HG03469 (cell line): ENCODE measurements at regions not wholly inside any gene's neighbourhood (a gene's known extent, or its start where the extent isn't known, plus 50 kb on each side); places are given as distances from the start of the nearest gene placed in this dataset.

ENCODE experiments used
- ATAC-seq: cut with Tn5 transposase; IDR thresholded peaks from one replicate; pipeline ENCODE4 v1.9.1; 2021; ENCODE audit warnings: mild to moderate bottlenecking, moderate library complexity, moderate number of reproducible peaks; ENCODE audit not compliant: unreplicated experiment

- no peak for ATAC-seq
Measured at GRCh38 chr7:24341691-24342413, 57.9 kb downstream of the NPY start.

GRCh38 chr7:24343614-24344013 is 59.6 kb downstream of the NPY start:
- no peak for ATAC-seq

GRCh38 chr7:24346129-24346528 is 62.1 kb downstream of the NPY start:
- no peak for ATAC-seq

GRCh38 chr7:24346716-24347115 is 62.7 kb downstream of the NPY start:
- no peak for ATAC-seq

- no peak for ATAC-seq
Measured at GRCh38 chr7:24349339-24349738, 65.3 kb downstream of the NPY start.

- ATAC-seq: no peak
Measured at GRCh38 chr7:24354456-24354855, 70.5 kb downstream of the NPY start.

- no peak for ATAC-seq
Measured at GRCh38 chr7:24356718-24357386, 72.9 kb downstream of the NPY start.

GRCh38 chr7:24361001-24361400 is 77.0 kb downstream of the NPY start:
- no peak for ATAC-seq

- no peak for ATAC-seq
Measured at GRCh38 chr7:24365606-24366005, 81.6 kb downstream of the NPY start.

GRCh38 chr7:24366876-24367275 is 82.9 kb downstream of the NPY start:
- no peak for ATAC-seq

- no peak for ATAC-seq
Measured at GRCh38 chr7:24368161-24368560, 84.2 kb downstream of the NPY start.

GRCh38 chr7:24370541-24370940 is 86.6 kb downstream of the NPY start:
- no peak for ATAC-seq

GRCh38 chr7:24372961-24373955 is 89.3 kb downstream of the NPY start:
- no peak for ATAC-seq

GRCh38 chr7:24378871-24379616 is 95.1 kb downstream of the NPY start:
- ATAC-seq: no peak

- ATAC-seq: no peak
Measured at GRCh38 chr7:24381894-24382505, 98.0 kb downstream of the NPY start.

GRCh38 chr7:24383055-24383454 is 99.1 kb downstream of the NPY start:
- no peak for ATAC-seq

- no peak for ATAC-seq
Measured at GRCh38 chr7:24384362-24385030, 100.5 kb downstream of the NPY start.

- no peak for ATAC-seq
Measured at GRCh38 chr7:24388212-24388611, 104.2 kb downstream of the NPY start.

- no peak for ATAC-seq
Measured at GRCh38 chr7:24390376-24391157, 106.6 kb downstream of the NPY start.
